Non-pigmented ciliary epithelial cell (primary cell): ENCODE measurements at regions not wholly inside any gene's neighbourhood (a gene's known extent, or its start where the extent isn't known, plus 50 kb on each side); places are given as distances from the start of the nearest gene placed in this dataset.

Experiments
- DNase-seq: peaks from one replicate; pipeline ENCODE4 v3.0.0-alpha.2; 2010; ENCODE audit warnings: low read depth

DNA sequence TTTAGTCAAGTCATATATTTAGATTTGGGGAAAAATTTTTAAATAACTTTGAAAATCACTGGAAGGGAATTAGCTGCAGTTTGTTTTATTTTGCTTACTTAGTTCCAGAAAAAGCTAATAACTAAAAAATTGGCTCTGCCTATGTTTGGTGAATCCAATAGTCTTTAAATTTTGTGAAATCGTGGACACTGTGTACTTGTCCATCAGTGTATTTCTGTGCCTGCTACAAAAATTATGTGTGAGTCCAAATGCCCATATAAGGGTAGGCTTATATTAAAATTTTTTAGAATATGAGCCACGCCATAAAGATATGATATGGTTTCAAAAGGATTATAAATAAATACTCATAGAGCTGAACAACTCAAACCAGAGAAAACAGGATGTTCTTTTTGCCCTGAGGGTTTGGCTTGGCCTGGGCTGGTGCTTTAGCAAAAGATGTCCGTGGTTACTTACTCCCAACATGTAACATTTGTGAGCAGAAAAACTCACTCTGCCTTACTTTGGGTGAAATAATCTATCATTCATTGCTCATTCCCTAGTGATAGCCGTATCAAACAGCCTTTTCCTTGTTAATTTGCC is 133.2 kb upstream of the PRLR start:
- DNase-seq, result no peak

DNA sequence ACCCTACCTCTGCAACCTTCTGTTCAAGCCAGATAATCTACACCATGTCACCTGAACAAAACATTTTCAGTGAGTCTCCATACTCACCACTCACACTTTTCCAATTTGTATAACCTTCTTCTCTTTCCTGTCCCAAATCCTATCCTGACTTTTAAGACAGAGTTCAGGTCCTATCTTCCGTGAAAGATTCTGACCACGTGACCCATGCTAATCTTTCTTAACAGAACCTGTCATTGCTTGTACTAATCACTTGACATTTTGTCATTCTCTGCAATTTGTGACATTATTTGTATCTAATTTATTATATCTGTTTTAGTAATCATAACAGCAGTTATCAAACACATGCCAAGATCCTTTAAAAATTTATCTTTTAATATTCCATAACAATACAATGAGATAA is 132.5 kb upstream of the PRLR start:
- DNase-seq, result no peak

DNA sequence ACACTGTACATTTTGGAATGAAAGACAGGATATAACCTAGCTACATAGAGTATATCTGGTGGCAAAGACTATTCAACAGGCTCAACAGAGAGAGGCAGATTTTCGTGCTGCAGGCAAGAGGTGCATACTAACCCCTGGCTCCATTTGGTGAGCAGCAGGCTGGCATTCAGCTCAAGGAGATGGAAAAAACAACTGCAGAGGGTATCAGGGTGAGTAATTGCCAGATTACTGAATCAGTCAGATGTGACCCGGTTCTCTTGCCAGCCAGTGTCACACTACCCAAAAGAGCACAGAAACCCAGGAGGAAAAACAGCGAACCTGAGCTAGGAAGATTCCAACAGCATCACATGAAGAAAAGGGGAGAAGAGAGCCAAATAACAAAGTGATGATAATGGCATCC is 130.4 kb upstream of the PRLR start:
- DNase-seq, result no peak

DNA sequence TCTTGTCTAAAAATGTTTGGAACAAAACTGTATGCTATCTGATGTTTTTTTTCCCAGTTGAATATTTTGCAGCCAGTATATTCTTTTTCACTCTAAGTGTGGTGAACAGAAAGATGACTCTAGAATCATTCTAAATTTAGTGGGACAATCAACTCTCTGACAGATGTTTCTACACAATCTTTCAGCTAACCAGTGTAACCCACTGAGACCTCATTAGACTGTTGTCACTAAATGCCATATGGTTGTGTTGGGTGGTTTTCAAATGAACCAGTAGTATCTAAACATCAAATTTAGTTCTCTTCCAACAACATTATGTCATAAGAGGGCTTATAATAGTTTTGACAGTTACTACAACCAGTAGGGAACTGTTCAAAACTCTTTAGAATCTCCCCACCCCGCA is 129.6 kb upstream of the PRLR start:
- no peak for DNase-seq

DNA sequence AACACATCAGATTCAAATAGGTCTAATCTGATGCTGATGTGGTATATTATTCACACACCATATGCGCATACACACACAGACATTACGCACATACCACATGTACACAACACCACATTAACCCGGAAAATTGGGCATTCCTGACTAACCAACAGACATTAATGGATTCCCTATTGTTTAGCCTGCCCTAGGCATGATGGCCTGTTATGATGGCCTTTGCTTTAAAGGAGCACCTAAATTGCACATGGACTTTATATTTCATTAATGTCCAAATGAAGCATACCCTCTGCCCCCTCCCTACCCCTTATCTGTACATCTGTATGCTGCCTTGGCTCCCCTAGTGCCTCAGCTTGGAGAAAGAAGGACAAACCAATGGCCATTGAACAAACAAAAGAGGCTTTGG is 127.7 kb upstream of the PRLR start:
- no peak for DNase-seq

DNA sequence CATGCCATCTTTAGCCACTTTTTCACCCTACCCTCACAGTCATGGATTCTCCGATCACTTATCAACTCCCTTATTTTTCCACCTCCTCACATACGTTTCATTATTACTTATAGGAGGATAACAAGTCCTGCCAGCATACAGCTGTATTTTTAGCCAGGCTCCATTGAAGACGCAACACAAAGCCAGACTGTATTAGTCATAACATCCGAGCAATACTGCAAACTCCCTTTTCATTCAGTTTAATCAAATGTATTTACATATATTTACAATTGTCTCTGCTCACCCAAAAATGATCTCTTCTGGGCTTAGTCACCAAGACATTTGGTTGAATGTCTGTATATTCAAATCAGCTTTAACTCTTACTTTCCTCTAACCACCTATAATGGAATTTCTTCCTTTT is 126.4 kb upstream of the PRLR start:
- no peak for DNase-seq

DNA sequence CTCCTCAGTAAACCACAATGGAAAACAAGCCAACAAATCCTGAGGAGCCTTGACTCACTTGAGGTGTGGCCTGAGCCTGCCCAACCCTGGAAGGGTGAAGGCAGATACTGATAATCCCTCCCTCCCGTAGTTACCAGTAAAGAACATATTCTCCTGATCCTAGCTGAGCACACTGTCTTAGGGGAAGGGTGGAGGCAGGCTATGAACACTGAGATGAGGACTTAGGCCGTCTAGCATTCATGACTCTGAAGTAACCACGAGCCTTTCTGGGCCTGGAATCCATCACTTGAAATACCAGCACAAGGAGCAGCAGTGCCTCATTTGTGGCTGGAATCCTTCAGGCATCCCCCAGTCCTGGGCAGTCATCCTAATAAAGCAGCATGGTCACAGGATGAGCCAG is 124.5 kb upstream of the PRLR start:
- DNase-seq, result no peak

DNA sequence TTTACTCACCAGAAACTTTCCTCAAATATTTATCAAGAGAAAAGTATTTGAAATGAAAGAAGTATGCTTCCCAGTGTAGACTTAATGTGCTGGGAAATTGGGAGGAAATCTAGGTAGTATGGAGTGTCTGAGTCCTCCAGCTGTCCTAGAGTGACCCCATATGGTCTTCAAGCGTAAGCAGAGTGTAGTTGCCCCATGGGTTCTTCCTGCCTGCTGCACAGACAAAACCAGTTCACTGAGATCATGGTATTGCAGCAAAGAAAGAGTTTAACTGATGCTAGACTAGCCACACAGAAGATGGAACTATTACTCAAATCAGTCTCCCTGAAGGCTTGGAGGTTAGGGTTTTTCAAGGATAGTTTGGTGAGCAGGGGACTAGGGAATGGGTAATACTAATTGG is 114.9 kb upstream of the PRLR start:
- DNase-seq, result no peak

DNA sequence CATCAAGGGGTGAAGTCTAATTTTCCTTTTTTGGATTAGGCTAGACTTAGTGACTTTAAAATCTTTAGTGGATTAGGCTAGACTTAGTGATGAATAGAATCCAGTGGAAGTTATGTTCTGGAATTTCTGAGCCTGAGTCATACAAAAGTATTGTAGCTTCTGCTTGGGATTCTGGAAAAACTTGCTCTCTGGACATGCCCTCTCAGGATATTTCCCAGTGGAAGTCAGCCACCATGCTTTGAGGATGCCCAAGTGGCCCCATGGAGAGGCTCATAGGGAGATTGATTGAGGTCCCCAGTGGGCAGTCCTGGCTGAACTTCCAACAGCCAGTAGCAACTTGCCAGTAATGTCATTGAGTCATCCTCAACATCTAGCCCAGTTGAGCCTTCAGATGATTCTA is 112.4 kb upstream of the PRLR start:
- no peak for DNase-seq

DNA sequence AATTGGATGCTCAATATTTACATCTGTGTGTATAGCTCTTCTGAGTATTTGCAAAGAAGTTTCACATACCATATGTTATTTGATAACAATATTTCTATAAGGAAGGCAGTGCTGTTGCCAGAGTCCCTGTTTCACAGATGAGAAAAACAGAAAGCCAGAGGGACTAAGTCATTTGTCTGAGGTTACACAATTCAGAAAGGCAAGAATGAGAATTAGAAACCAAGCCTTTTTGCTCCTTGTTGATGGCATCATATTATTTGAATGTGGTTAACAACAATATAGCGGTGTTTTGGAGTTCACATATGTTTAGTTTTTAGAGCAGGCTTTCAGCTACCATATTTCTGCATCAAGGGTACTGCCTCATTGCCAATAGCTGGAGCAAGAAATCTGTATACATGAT is 110.9 kb upstream of the PRLR start:
- no peak for DNase-seq

DNA sequence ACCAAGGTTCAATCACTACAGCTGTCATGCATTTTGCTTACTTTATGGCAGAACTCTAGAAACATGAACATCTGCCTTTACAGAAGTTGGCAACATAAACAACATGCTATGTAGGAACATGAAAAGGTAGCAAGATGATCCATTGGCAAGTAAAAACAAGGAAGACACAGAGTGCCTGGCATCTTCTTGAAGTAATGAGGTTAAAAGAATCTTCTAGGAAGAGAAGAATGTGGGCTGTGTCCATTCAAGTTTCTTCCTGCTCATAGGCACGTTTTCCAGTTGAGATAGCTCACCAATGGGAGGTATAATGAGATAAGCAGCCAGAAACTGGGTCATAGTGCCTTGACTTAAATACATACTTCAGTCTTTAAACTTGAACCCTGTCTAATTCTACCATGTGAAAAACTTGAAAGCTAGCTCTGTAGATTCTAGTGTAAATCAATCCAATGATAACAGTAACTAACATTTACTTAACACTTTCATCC is 109.4 kb upstream of the PRLR start:
- DNase-seq, result no peak

DNA sequence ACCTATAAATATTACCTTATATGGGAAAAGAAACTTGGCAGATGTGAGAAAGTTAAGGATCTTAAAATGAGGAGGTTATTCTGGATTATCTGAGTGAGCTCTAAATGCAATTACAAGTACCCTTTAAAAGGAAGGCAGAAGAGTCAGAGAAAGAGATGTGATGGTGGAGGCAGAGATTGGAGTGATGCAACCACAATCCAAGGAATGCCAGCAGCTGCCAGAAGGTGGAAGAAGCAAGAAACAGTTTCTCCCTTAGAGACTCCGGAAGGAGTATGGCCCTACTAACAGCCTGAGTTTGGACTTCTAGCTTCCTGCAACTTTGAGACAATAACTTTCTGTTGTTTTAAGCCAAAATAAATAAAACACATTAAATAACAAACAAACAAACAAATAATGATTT is 108.7 kb upstream of the PRLR start:
- no peak for DNase-seq

DNA sequence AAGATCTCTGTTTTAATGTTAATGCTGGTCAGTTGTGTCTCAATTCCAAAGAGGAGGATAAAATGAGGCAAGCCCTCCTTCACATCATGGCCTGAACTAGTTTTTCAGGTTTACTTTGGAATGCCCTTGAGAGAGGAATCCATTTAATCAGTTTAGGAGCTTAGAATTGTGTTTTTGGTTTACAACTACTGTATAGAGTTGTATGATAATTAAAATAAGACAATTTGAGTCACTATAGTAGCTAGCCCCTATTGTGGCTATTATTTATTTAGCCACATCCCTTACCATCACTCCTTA is 107.8 kb upstream of the PRLR start:
- DNase-seq, result no peak

DNA sequence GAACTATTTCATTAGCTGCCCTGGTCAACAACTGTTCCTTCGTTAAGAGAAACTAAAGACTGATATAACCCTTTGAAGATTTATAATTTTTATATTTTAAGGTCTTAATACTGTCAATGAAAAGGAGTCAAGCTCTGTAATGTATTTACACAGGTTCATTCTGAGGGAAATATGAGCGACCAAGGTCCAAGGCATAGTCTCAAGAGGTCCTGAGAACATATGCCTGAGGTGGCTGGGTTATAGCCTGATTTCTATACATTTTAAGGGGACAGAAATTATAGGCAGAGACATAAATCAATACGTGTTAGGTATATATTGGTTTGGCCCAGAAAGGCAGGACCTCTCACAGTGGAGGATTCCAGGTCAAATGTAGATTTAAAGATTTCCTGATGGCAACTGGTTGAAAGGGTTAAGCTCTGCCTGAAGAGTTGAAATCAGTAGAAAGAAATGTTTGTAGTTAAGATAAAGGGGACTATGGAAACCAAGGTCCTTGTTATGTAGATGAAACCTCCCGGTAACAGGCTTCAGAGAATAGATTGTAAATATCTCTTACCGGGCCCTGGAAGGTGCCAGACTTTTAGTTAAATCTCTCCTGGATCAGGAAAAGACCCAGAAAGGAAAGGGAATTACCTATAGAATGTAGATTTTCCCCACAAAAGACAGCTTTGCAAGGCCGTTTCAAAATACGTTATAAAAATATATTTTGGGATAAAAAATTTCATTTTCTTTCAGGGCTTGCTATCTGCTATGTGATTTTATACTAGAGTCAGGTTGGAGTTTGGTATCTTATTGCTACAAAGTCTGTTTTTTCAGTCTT is 107.3 kb upstream of the PRLR start:
- DNase-seq, result no peak

DNA sequence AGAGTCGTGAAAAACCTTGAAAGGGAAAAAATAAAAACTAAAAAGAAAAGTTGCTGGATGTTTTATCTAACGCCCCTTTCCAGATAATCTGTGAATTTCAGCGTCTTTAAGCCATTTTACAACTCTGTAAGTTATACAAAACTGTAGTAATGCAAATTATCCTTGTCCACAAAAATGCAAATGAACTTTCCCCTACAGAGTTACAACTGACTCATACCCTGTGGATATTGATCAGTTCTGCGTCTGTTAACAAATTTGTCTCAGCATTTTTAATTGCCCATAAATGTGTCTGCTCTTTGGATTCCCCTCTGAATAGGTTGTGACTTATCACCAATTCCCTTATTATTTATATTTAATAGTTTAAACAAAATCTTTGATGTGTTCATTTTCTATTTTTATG is 105.9 kb upstream of the PRLR start:
- no peak for DNase-seq

DNA sequence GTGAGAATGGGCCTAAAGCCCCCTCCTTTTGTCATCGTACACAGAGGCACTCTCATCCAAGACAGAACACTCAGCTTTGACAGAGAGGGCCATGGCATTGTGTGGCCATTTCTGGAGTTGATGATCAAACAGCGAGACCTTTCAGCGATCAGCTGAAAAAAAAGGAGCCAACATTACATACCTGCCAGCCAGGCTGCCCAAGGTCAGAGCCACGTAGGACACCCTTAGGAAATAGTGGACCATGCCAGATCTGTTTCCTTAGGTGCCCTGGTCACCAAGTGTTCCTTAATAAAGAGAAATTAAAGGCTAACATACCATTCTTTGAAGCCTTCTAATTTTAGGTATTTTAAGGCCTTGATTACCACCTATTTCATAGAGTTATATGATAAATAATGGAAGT is 105.5 kb upstream of the PRLR start:
- no peak for DNase-seq

DNA sequence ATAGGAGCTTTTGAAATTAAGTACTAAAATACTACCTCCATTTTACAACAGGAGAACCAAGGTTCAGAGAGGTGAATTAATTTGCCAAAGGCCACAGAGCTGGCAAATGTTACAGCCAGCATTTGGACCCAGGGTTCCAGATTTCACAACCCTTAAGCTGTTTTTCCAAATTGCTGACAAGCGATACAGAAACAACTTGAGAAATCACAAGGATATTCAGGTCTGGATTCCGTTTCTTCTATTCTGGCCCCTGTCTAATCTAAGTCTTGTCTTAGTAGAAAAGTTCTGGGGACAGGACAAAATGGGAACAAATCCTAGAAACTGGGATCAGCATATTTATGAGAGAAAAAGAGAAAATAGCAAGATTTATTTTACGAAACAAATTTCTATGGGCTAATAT is 103.1 kb upstream of the PRLR start:
- DNase-seq, result no peak

DNA sequence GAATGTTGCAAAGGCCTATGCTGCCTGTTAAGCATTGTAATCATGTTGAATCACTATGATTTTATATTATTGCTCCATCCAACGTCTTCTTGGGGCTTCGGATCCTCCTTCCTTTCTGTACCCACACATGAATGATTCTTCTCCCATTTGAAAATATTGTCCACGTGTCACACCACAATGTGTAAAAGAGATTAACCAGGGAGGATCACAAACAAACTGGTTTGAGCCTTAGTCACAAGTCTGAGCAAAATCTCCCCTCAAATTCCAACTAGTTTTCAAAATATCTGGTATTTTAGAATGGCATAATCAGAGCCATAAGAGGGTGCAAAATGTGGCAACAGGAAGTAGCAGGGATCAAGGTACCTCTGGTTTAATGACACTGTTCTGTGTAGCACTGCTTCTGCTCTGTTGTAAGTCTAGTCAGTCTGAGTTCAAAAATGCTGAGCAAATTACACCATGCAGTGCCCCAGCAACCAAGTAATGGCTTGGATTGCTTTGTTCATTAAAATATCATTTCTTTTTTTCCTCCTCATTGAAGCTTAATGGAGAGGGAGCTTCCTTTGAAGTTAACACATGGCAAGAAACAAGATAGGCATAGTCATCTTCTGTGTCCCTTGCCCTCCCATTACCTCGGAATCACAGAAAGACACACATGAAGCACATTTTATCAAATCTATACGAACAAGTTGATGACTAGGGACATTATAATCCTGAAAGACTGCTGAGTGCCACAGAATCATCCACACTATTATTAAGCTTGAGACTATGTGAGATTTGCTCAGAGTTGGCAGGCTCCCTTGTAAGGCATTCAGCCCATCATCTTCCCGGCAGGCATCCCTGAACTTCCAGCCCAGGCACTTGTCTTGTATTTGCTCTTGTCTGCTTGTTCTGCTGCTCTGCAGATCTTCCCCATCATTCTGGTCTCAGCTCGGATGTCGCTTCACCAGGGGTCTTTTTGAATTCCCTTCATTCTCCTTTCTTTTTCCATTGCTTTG is 102.0 kb upstream of the PRLR start:
- DNase-seq, result no peak

DNA sequence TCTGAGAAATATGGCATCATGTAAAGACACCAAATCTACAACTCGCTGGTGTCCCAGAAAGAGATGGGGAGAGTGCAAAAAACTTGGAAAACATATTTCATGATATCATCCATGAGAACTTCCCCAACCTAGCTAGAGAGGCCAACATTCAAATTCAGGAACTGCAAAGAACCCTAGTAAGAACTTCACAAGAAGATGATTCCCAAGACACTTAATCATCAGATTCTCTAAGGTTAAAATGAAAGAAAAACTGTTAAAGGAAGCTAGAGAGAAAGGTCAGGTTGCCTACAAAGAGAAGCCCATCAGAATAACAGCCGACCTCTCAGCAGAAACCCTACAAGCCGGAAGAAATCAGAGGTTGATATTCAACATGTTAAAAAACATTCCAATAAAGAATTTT is 95.5 kb upstream of the PRLR start:
- no peak for DNase-seq

DNA sequence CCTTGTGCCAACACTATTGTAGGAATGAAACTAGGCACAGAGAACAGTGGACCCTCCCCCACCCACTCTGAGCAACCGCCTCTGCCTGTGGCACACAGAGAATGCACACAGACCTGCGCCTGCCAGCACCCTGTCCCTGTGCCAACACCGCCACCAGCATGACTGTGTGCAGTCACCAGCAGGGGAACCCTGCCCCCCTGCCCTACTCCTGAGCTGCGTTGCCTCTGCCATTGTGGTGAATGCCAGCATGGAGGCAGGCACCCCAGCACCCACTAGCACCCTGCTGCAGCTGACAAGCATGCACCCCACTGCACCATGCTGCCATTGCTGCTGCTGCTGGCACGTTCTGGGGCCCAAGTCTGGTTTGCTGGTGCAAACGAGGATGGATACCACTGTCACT is 94.4 kb upstream of the PRLR start:
- no peak for DNase-seq

DNA sequence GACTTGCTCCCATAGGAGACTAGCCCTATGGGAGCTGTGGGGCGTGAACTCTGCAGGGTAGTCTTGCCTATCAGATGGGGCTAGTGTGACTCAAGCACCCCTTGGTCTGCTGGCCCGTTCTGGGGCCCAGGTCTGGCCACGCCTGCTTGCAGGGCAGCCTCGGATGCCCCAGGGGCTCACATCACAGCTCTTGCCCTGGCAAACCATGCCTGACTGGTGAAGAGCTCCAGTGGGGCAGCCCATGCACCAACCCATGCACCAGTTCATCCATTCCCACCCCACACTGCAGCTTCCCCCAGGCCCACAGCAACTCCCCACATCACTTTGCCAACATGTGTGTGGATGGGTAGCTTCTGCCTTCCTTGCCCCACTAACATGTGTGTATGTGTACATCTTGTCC is 93.9 kb upstream of the PRLR start:
- no peak for DNase-seq

DNA sequence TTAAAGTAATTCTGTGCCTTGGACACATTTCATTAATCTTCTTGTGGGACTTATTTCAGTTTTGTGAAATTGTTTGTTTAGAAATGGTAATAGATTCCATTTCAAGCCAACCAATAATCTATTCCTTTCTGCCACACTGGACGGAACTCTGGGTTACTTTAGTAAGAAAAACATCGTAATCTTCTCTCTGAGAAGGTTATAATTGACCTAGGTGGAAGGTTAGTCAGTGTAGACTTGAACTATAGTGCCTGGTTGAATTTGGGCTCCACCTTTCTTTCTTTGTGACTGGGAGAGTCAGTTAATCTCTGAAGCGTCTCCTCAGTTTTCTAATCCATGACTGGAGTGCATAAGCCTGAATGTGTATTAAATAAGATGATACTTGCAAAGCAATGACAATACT is 89.7 kb upstream of the PRLR start:
- DNase-seq, result no peak
